Muscle of leg (tissue), 3 donors: ENCODE measurements at regions not wholly inside any gene's neighbourhood (a gene's known extent, or its start where the extent isn't known, plus 50 kb on each side); places are given as distances from the start of the nearest gene placed in this dataset.

Source experiments
- DNase-seq: peaks from one replicate; pipeline ENCODE4 v3.0.0; 2013
- H3K27ac ChIP-seq: one replicate; pipeline ENCODE4 v1.5.1; 2013; ENCODE audit warnings: mild to moderate bottlenecking, low read length, control low read depth
- H3K27me3 ChIP-seq: one replicate; pipeline ENCODE4 v1.6.1; 2013; ENCODE audit warnings: low read length; ENCODE audit not compliant: control insufficient read depth, insufficient read depth
- H3K36me3 ChIP-seq: one replicate; pipeline ENCODE4 v1.6.1; 2013; ENCODE audit warnings: low read length; ENCODE audit not compliant: control insufficient read depth, insufficient read depth
- H3K4me1 ChIP-seq: one replicate; pipeline ENCODE4 v1.6.1; 2013; ENCODE audit warnings: low read length; ENCODE audit not compliant: control insufficient read depth, insufficient read depth
- H3K4me3 ChIP-seq: one replicate; pipeline ENCODE4 v1.5.1; 2013; ENCODE audit warnings: low read length, control low read depth
- H3K9me3 ChIP-seq: replicated peaks from 2 replicates; pipeline ENCODE4 v1.6.1; 2013; ENCODE audit warnings: low read depth, low read length; ENCODE audit not compliant: control insufficient read depth
- WGBS: methylation state at CpG from one replicate; pipeline ENCODE4 v1.1.5; 2013; ENCODE audit warnings: missing lambda C conversion rate; ENCODE audit not compliant: insufficient coverage; 5-methylcytosine and 5-hydroxymethylcytosine counted together

DNA sequence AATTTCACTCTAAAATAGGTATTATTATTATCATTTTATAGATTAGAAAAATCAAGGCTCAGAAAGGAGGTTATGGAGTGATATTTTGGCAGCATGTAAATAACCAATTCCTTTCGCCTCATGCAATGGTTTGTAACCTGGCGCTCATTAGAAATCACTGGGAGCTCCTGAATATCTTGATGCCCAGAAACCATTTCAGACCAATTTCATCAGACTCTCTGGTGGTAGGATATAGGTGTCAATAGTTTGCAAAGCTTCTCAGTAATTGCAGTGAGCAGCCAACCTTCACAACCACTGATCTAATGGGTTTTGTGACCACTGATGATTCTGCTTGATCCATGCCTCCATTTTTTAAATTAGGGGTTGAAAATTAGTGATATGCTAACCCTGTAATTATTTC, 57.8 kb upstream of the ZC3H12C start:
- no peaks in the 10 kb centered on the region for H3K9me3 ChIP-seq
- no peaks in the 10 kb centered on the region for H3K27me3 ChIP-seq
- H3K4me1 ChIP-seq, result no peaks in the 10 kb centered on the region
- H3K36me3 ChIP-seq, result no peaks in the 10 kb centered on the region
- H3K4me3 ChIP-seq, result no peak overlapping the region
- H3K27ac ChIP-seq, result no peak overlapping the region
- DNase-seq, result no peak
- no CpG with 5 or more reads among the region's 2 CpGs for WGBS

DNA sequence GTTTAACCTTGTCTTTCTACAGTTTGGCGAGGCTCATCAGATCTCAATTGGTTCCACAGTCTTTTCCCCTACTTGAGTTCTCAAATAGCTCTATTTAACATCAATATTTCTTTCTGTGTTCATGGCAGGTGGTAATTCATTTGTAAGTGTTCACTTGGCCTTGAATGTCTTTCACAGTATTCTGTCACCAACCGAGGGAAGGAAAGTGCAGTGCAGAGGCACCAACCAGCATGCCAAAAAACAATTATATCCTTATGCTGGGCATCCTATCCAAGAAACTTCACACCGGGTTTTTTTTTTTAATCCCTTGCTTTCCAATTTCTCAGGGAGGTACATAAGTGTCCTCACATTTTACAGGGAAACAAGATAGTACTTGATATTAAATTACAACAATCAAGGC, 55.0 kb upstream of the ZC3H12C start:
- H3K27me3 ChIP-seq, result no peaks in the 10 kb centered on the region
- no CpG with 5 or more reads among the region's 3 CpGs for WGBS
- H3K4me1 ChIP-seq, result no peaks in the 10 kb centered on the region
- no peak overlapping the region for H3K27ac ChIP-seq
- no peak for DNase-seq
- H3K4me3 ChIP-seq, result no peak overlapping the region
- no peaks in the 10 kb centered on the region for H3K36me3 ChIP-seq
- no peaks in the 10 kb centered on the region for H3K9me3 ChIP-seq
